HG02678 (cell line): ENCODE measurements at regions not wholly inside any gene's neighbourhood (a gene's known extent, or its start where the extent isn't known, plus 50 kb on each side); places are given as distances from the start of the nearest gene placed in this dataset.

ENCODE experiments used
- ATAC-seq: cut with Tn5 transposase; IDR thresholded peaks from one replicate; pipeline ENCODE4 v1.9.1; 2021; ENCODE audit warnings: mild to moderate bottlenecking, moderate library complexity; ENCODE audit not compliant: unreplicated experiment

GRCh38 chr2:19725392-19725791 lies 176.4 kb downstream of the TTC32 start:
- no peak for ATAC-seq

GRCh38 chr2:19723021-19723420 lies 178.8 kb downstream of the TTC32 start:
- ATAC-seq = no peak

- ATAC-seq = no peak
Measured at GRCh38 chr2:19722531-19722971, 179.2 kb downstream of the TTC32 start.

GRCh38 chr2:19720306-19720705 lies 181.5 kb downstream of the TTC32 start:
- no peak for ATAC-seq

- ATAC-seq = no peak
Measured at GRCh38 chr2:19719540-19719939, 182.2 kb downstream of the TTC32 start.

- ATAC-seq = no peak
Measured at GRCh38 chr2:19717446-19717845, 184.3 kb downstream of the TTC32 start.

GRCh38 chr2:19714926-19715325 lies 186.9 kb downstream of the TTC32 start:
- no peak for ATAC-seq

- ATAC-seq = no peak
Measured at GRCh38 chr2:19712850-19713249, 188.9 kb downstream of the TTC32 start.

GRCh38 chr2:19711470-19712372 lies 190.1 kb downstream of the TTC32 start:
- ATAC-seq = no peak

GRCh38 chr2:19710230-19710629 lies 191.6 kb downstream of the TTC32 start:
- no peak for ATAC-seq

- no peak for ATAC-seq
Measured at GRCh38 chr2:19709553-19709952, 192.2 kb downstream of the TTC32 start.

- no peak for ATAC-seq
Measured at GRCh38 chr2:19708776-19709175, 193.0 kb downstream of the TTC32 start.

- ATAC-seq = no peak
Measured at GRCh38 chr2:19706332-19706731, 195.5 kb downstream of the TTC32 start.

- ATAC-seq = no peak
Measured at GRCh38 chr2:19702267-19702666, 199.5 kb downstream of the TTC32 start.

GRCh38 chr2:19700861-19701585 lies 200.8 kb downstream of the TTC32 start:
- no peak for ATAC-seq

- no peak for ATAC-seq
Measured at GRCh38 chr2:19697131-19697530, 204.7 kb downstream of the TTC32 start.

GRCh38 chr2:19695706-19696105 lies 206.1 kb downstream of the TTC32 start:
- ATAC-seq = no peak

- ATAC-seq = no peak
Measured at GRCh38 chr2:19691892-19692291, 209.9 kb downstream of the TTC32 start.

GRCh38 chr2:19690429-19690828 lies 211.4 kb downstream of the TTC32 start:
- ATAC-seq = no peak

GRCh38 chr2:19689646-19690168 lies 212.1 kb downstream of the TTC32 start:
- ATAC-seq = no peak

- ATAC-seq = no peak
Measured at GRCh38 chr2:19688059-19688458, 213.7 kb downstream of the TTC32 start.
